DND-41 (cell line): ENCODE measurements at regions not wholly inside any gene's neighbourhood (a gene's known extent, or its start where the extent isn't known, plus 50 kb on each side); places are given as distances from the start of the nearest gene placed in this dataset.

ENCODE experiments used
- ATAC-seq: fragments of 200-7000 bp; cut with Tn5 transposase; 3 replicates; pipeline ENCODE4 v1.9.1; 2021; ENCODE audit warnings: low read depth; ENCODE audit not compliant: insufficient read depth
- DNase-seq: peaks from one replicate; pipeline ENCODE4 v3.0.0-alpha.2; 2020
- H2AFZ ChIP-seq: 2 replicates; pipeline ENCODE4 v1.6.0; 2012; ENCODE audit warnings: low read depth, low read length
- H3K27ac ChIP-seq: 2 replicates; pipeline ENCODE4 v1.5.1; 2012; ENCODE audit warnings: low read length, inconsistent platforms
- H3K27me3 ChIP-seq: fragments of 200-600 bp; sonication (generic); 2 replicates; pipeline ENCODE4 v1.6.0; 2012; ENCODE audit warnings: low read length, mild to moderate bottlenecking, inconsistent platforms; ENCODE audit not compliant: insufficient read depth, poor library complexity
- H3K36me3 ChIP-seq: 2 replicates; pipeline ENCODE4 v1.5.1; 2012; ENCODE audit warnings: low read length, inconsistent platforms; ENCODE audit not compliant: insufficient read depth
- H3K4me1 ChIP-seq: 2 replicates; pipeline ENCODE4 v1.5.1; 2012; ENCODE audit warnings: mild to moderate bottlenecking, low read length; ENCODE audit not compliant: insufficient read depth
- H3K4me2 ChIP-seq: 2 replicates; pipeline ENCODE4 v1.6.0; 2012; ENCODE audit warnings: mild to moderate bottlenecking, moderate library complexity, low read length, inconsistent platforms; ENCODE audit not compliant: insufficient read depth
- H3K4me3 ChIP-seq, 2 experiments: fragments of 200-600 bp in 1 of 2; shearing (Covaris generic) in 1 of 2; 2 replicates each; pipeline ENCODE4 v1.5.1; 2012 to 2016; ENCODE audit warnings: inconsistent platforms in 2 of 2, low read length in 2 of 2, mild to moderate bottlenecking in 2 of 2, low read depth in 1 of 2, moderate library complexity in 1 of 2
- H3K79me2 ChIP-seq: 2 replicates; pipeline ENCODE4 v1.6.0; 2012; ENCODE audit warnings: low read length, inconsistent platforms; ENCODE audit not compliant: insufficient read depth
- H3K9ac ChIP-seq: 2 replicates; pipeline ENCODE4 v1.6.0; 2012; ENCODE audit warnings: low read depth, mild to moderate bottlenecking, inconsistent platforms, low read length, moderate library complexity
- H3K9me3 ChIP-seq: 2 replicates; pipeline ENCODE4 v1.5.1; 2012; ENCODE audit warnings: low read length, moderate library complexity, mild to moderate bottlenecking, inconsistent platforms; ENCODE audit not compliant: insufficient read depth, severe bottlenecking
- H4K20me1 ChIP-seq: 2 replicates; pipeline ENCODE4 v1.6.0; 2012; ENCODE audit warnings: low read length; ENCODE audit not compliant: insufficient read depth
- EZH2 ChIP-seq: IDR thresholded peaks from 3 replicates; pipeline ENCODE4 v1.6.1; 2012; ENCODE audit warnings: borderline replicate concordance, low read depth, mild to moderate bottlenecking, moderate library complexity, low read length, inconsistent platforms; ENCODE audit not compliant: severe bottlenecking
- TF ChIP-seq, protein P1 (sequence below): IDR thresholded peaks from 2 replicates; pipeline ENCODE4 v1.5.1; 2012; ENCODE audit warnings: borderline replicate concordance, low read length, moderate library complexity, mild to moderate bottlenecking; ENCODE audit not compliant: poor library complexity, severe bottlenecking; ENCODE audit errors: extremely low read depth

DNA sequence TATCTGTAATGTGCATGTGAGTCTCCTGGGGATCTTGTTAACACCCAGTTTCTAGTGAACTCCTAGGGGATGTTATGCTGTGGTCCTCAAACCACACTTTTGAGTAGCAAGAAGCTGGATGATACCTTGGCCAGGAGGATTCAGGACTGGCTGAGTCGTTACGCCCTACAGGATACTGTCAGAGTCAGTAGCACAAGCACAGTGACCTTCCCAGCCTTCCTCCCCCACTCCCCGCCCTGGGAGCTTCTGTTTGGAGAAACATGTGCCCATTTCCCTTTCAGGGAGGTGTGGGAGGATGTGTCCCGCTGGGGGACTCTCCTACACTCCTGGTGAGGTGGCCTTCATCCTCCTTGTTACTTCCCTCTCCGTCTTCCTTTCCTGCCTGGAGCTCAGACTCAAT, 76.4 kb upstream of the TRPM1 start:
- H3K9ac ChIP-seq: no peak overlapping the region
- DNase-seq: no peak

DNA sequence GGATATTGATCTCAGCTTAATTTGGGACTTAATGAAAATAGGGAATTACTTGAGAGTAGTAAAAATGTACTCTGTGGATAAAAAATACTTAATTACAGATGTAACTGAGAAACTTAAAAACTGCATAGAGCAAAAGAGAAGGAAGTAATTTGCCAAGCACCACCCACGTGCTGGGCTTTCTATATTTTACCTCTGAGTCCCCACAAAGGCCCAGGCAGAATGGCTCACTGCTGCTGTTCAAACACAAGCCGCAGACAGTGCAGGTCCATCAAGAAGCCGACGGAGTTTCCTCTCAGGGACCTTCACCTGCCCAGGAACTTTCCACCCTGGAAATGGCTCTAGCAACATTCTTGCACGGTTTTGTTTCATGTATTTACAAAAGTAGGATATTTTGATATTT, 77.2 kb upstream of the TRPM1 start:
- no peaks in the 10 kb centered on the region for H3K36me3 ChIP-seq
- ATAC-seq (no peak), DNase-seq (no peak)
- H3K4me3 ChIP-seq: no peak overlapping the region
- H4K20me1 ChIP-seq: no peaks in the 10 kb centered on the region
- H3K9ac ChIP-seq: no peak overlapping the region
- no peak overlapping the region for H3K4me2 ChIP-seq
- H3K9me3 ChIP-seq: no peaks in the 10 kb centered on the region
- no peak overlapping the region for H3K27ac ChIP-seq
- no peaks in the 10 kb centered on the region for H3K27me3 ChIP-seq
- H3K4me1 ChIP-seq: peaks cover 18% of the 10 kb centered on the region
- H3K79me2 ChIP-seq: no peaks in the 10 kb centered on the region
- no peak overlapping the region for H2AFZ ChIP-seq
- TF ChIP-seq, protein P1, sequence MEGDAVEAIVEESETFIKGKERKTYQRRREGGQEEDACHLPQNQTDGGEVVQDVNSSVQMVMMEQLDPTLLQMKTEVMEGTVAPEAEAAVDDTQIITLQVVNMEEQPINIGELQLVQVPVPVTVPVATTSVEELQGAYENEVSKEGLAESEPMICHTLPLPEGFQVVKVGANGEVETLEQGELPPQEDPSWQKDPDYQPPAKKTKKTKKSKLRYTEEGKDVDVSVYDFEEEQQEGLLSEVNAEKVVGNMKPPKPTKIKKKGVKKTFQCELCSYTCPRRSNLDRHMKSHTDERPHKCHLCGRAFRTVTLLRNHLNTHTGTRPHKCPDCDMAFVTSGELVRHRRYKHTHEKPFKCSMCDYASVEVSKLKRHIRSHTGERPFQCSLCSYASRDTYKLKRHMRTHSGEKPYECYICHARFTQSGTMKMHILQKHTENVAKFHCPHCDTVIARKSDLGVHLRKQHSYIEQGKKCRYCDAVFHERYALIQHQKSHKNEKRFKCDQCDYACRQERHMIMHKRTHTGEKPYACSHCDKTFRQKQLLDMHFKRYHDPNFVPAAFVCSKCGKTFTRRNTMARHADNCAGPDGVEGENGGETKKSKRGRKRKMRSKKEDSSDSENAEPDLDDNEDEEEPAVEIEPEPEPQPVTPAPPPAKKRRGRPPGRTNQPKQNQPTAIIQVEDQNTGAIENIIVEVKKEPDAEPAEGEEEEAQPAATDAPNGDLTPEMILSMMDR: no peak
- no peak for TF ChIP-seq EZH2

More for the DNA sequence above, 76.4 kb upstream of the TRPM1 start:
- Histone ChIP-seq H3K4me1 (peaks cover 18% of the 10 kb centered on the region), H3K79me2 (no peaks in the 10 kb centered on the region), H3K36me3 (no peaks in the 10 kb centered on the region), H3K4me3 (no peak overlapping the region), H2AFZ (no peak overlapping the region), H3K27ac (no peak overlapping the region), H4K20me1 (no peaks in the 10 kb centered on the region), H3K27me3 (no peaks in the 10 kb centered on the region), H3K9me3 (no peaks in the 10 kb centered on the region), H3K4me2 (no peak overlapping the region)
- no peak for TF ChIP-seq EZH2
- TF ChIP-seq, protein P1: no peak
- no peak for ATAC-seq

DNA sequence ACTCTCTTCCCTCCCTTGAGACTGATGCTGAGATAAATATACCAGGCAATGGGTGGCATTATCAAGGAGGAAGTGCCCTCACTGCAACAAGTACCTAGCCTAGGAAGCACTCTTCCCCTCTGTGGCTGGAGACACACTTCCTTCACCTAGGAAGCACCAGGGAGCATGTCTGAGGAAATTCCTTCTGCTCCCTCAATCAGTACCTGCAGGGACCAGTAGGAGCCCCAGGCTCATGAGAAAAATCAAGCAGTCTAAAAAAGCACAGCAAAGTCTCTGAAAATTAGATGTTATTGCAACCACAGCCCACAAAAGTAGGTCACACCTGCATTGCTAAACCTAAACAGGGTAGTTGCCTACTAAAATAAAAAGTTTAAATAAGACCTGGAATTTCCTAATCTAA, 78.2 kb upstream of the TRPM1 start:
- Histone ChIP-seq H4K20me1 (no peaks in the 10 kb centered on the region), H3K9me3 (no peaks in the 10 kb centered on the region), H3K27me3 (no peaks in the 10 kb centered on the region), H3K36me3 (no peaks in the 10 kb centered on the region), H3K4me2 (no peak overlapping the region), H3K79me2 (no peaks in the 10 kb centered on the region), H3K4me3 (no peak overlapping the region), H3K4me1 (peaks cover 18% of the 10 kb centered on the region), H3K27ac (peak overlapping the region; percentile 35), H2AFZ (no peak overlapping the region), H3K9ac (no peak overlapping the region)
- DNase-seq (peak; percentile 27), ATAC-seq (peak; percentile 79)
- TF ChIP-seq EZH2: no peak
- TF ChIP-seq, protein P1: peak; percentile 45

DNA sequence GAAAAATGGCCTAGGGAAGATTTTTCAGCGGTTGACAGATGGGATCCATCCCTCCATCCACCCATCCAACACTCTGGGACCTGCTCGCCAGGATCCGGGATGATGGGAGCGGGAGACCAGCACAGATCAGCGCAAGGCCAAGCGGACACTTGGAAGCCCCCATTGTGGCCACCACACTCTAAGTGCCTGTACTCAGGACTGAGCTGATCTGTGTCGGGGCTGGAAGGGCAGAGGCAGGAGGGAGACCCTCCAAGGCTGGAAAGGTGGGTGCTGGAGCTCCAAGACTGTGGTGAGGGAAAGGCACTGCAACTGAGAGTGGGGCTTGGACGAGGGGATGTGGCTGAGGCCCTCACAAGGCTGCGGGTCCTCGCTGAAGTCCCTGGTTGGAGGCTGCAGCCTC, 91.8 kb upstream of the TRPM1 start:
- ATAC-seq: no peak
- Histone ChIP-seq H3K4me1 (no peaks in the 10 kb centered on the region), H3K9ac (no peak overlapping the region), H3K4me3 (no peak overlapping the region), H4K20me1 (no peaks in the 10 kb centered on the region), H3K27ac (no peak overlapping the region), H3K79me2 (no peaks in the 10 kb centered on the region), H3K4me2 (no peak overlapping the region), H3K36me3 (no peaks in the 10 kb centered on the region), H3K27me3 (no peaks in the 10 kb centered on the region), H3K9me3 (peaks cover 3% of the 10 kb centered on the region), H2AFZ (no peak overlapping the region)
- no peak for DNase-seq
- TF ChIP-seq, protein P1: no peak
- TF ChIP-seq EZH2: no peak
